HG02852 (cell line): ENCODE measurements at regions not wholly inside any gene's neighbourhood (a gene's known extent, or its start where the extent isn't known, plus 50 kb on each side); places are given as distances from the start of the nearest gene placed in this dataset.

Experiments used
- ATAC-seq: cut with Tn5 transposase; IDR thresholded peaks from one replicate; pipeline ENCODE4 v1.9.1; 2021; ENCODE audit warnings: mild to moderate bottlenecking, moderate library complexity; ENCODE audit not compliant: unreplicated experiment

- no peak for ATAC-seq
Measured at GRCh38 chr16:79408355-79408754, 192.2 kb downstream of the MAF start.

DNA sequence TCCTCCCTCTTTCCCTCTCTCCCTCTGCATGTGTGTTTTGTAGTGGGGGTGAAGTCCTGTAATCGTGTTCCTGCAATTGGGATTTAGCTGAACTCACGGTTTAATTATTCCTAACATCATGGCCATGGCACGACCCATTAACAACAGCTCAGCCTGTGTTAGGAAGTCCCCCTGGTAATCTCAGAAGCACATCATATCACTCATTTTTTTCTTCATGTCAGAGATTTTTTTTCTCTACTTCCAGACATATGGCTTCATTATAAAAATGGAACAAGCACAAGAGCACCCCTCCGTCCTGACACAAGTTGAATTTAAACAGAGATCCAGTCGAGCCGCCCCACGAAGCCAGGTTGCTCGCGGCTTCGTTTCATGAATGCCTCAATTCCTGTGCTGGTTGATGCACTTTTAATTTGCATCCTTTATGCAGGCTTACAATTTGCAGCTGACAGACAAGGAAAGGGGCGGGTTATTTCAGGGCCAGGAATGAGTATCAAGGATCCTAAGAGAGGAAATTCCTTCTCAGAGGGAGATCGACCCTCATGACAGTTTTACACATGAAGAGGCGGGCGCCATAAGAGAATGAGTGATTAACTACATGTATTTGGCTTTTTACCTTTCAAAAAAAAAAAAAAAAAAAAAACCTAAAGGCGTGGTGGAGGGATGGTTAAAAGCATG, 192.9 kb downstream of the MAF start:
- no peak for ATAC-seq

GRCh38 chr16:79407005-79407404, 193.5 kb downstream of the MAF start:
- ATAC-seq, result no peak

DNA sequence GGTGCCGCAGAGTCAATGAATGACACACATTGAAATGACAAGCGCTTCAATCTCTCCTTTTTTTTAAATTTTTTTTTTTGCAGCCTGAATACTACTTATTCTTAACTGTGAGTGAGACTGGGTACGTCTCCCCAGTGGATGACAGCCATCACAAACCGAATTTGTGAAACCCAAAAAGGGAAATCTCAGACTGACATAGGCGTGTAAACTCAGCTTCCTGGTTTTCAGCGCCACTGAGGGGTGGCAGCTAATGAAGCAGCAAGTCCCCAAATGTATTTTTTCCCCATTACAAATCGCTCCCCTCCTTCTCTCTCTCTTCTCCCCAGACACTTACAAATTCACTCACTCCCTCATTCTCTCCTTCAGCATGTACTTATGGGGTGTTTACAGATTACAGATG, 196.0 kb downstream of the MAF start:
- ATAC-seq, result no peak

DNA sequence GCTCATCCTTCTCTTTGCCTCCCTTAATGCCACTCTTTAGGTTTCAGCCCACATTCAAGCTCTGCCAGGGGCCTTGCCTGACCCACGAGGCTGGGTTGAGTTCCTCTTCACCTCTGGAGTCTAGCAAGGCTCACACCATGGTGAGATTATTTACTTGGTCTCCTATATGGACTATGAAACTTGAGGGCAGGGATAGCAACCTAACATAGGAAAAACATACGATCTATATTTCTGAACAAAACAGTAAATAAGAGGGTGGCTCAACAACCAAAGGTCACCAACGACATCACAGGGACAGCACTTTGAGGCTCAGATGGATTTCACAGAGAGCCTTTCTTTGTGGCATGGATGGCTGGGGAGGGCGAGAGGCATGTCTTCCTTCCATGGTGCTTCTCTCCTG, 197.0 kb downstream of the MAF start:
- ATAC-seq, result no peak

DNA sequence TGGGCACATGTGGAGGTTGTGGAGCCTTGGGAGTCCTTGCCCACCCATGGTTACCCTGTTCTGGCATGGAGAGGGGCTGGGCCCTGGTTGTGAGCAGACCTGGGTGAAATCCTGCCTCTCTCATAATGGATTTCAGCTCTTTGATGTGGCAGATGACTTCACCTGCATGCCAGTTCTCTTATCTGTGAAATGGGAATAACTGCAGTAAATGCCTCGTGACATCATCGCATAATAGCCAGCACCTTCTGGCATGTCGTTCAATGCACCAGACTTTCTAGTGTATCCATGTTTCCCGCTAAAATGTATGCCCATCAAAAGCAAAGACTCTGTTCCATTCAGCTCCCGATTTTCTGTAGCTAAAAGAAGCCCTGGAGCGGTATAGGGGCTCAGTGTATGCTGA, 197.6 kb downstream of the MAF start:
- no peak for ATAC-seq

GRCh38 chr16:79402356-79402755, 198.2 kb downstream of the MAF start:
- no peak for ATAC-seq

GRCh38 chr16:79401782-79402181, 198.8 kb downstream of the MAF start:
- no peak for ATAC-seq

DNA sequence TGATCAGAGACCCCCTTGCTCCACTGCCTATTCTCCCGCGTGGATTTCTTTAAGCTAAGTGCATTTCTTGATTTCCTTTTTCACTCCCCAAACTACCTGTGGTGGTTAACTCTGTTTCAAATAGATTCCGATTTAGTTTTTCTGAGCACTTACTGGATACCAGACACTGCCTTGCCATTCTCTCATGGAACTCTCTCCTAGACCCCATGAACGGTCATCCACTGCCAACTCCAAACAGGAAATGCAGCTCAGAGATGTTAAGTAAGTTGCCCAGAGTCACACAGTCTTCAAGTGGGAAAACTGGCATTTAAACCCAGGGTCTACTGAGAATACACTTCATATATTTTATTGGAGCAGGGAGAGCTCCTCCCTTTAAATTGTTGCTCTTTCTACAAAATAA, 199.4 kb downstream of the MAF start:
- ATAC-seq, result no peak

GRCh38 chr16:79400462-79401149, 199.9 kb downstream of the MAF start:
- ATAC-seq, result no peak

DNA sequence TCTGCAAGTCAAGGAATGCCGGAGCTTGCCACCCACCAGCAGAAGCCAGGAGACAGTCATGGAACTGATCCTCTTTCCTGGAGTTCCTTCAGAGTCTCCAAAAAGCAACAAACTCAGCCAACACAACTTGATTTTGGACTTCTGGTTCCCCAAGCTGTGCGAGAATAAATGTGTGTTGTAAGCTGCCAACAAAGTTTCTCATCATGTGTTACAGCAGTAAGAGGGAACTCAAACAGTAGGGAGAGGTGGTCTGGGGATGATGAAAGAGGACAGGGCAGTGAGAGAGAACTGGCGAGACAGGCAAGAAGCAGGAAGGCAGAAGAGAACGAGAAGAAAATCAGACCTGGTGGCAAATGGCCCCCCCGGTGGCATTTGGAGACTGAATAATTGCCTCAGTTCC, 204.9 kb downstream of the MAF start:
- no peak for ATAC-seq

DNA sequence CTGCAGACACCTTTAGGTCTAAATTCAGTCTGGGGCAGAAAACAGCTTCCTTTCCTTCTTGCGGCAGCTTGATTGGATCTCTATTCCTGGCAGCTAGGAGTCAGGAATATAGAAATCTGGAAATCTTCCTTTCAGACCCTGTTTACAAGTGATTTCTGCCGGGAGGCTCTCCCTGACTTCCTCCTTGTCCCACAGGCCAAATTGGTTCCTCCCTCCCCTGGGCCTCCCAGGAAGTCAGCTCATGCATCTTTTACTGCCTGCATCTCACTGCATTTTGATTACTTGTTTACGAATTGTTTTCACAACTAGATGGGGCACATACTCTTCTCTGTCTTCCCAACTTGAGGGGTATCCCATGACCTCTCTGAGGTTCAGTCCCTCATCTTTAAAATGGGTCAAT, 206.3 kb downstream of the MAF start:
- no peak for ATAC-seq

GRCh38 chr16:79393564-79393963, 207.0 kb downstream of the MAF start:
- ATAC-seq, result no peak

DNA sequence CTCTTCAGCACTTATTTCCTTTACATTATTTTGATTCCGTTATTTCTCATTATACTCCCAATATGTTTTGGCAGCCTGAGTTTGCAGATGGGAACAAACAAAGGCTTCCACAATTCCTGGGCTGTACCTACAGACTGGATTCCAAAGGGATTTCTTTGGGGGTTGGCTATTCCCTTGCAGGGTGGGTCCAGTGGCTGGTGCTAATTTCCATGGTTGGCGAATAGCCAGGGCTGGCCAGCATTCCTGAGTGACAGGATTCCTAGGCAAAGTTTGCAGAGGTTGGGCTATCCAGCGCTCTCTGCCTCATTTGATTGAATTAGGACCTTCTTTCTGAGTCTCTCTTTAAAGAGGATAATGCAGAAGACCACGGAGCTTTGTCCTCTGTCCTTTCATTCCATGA, 207.4 kb downstream of the MAF start:
- ATAC-seq, result no peak

- ATAC-seq, result no peak
Measured at GRCh38 chr16:79392081-79392480, 208.5 kb downstream of the MAF start.

GRCh38 chr16:79391395-79391794, 209.1 kb downstream of the MAF start:
- no peak for ATAC-seq

DNA sequence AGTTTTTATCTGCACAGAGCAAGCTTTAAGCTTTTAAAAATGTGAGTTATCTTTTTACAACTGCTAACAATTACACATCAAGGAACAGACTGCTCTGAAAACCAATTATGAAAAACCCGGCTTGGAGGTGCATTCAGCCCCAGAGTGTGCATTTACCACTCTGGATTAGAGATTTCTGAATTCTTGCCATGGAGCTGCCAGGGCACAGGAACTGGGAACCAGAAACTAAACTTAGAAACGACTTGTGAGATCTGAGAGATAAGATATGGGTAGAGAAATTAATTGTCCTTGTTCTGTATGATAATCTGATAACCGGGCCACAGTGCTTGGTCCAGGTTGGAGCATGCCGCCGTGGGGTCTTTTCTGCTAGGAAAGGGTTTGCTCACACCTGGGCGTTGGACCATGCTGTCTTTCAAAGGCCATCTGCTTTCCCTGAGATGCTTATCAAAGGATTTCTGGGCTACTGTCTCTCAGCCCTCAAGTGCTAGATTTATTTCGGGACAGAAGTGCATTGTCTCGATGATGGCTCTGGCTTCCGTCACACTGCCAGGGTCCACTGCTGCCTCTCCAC, 210.0 kb downstream of the MAF start:
- ATAC-seq, result no peak

- no peak for ATAC-seq
Measured at GRCh38 chr16:79388396-79388795, 212.1 kb downstream of the MAF start.

- ATAC-seq, result no peak
Measured at GRCh38 chr16:79386299-79386698, 214.2 kb downstream of the MAF start.

- no peak for ATAC-seq
Measured at GRCh38 chr16:79381603-79382042, 218.9 kb downstream of the MAF start.

GRCh38 chr16:79380995-79381602, 219.4 kb downstream of the MAF start:
- no peak for ATAC-seq

GRCh38 chr16:79379095-79379494, 221.4 kb downstream of the MAF start:
- ATAC-seq, result no peak
